K562 (cell line): ENCODE measurements at regions not wholly inside any gene's neighbourhood (a gene's known extent, or its start where the extent isn't known, plus 50 kb on each side); places are given as distances from the start of the nearest gene placed in this dataset.

Experiments
- CBX1 ChIP-seq: sonication (generic); IDR thresholded peaks from 2 replicates; pipeline ENCODE4 v1.6.1; 2016; ENCODE audit warnings: antibody characterized with exemption, low read depth, mild to moderate bottlenecking
- CLOCK ChIP-seq: fragments of 250-450 bp; sonication (Bioruptor Pico); IDR thresholded peaks from 2 replicates; pipeline ENCODE4 v1.4.0; 2020; ENCODE audit warnings: mild to moderate bottlenecking, moderate library complexity, borderline replicate concordance
- E2F1 ChIP-seq: sonication (generic); formaldehyde crosslinking; IDR thresholded peaks from 2 replicates; pipeline ENCODE4 v1.8.1; 2023; ENCODE audit warnings: mild to moderate bottlenecking, missing genetic modification reagents, moderate library complexity
- E2F6 ChIP-seq, 2 experiments: IDR thresholded peaks; 2 replicates each; pipeline ENCODE4 v1.6.1; 2011; ENCODE audit warnings: borderline replicate concordance in 1 of 2, control low read depth in 1 of 2, low read depth in 1 of 2, low read length in 1 of 2, mild to moderate bottlenecking in 1 of 2, mixed read lengths in 1 of 2, moderate library complexity in 1 of 2; ENCODE audit not compliant: insufficient read depth in 1 of 2, insufficient read length in 1 of 2, poor library complexity in 1 of 2, severe bottlenecking in 1 of 2; ENCODE audit errors: extremely low read depth in 1 of 2
- EP300 ChIP-seq: IDR thresholded peaks from 2 replicates; pipeline ENCODE4 v1.6.1; 2012; ENCODE audit warnings: low read length, improper control_type of control experiment
- HDAC2 ChIP-seq: fragments of 450-650 bp; IDR thresholded peaks from 2 replicates; pipeline ENCODE4 v1.6.1; 2016; ENCODE audit warnings: mild to moderate bottlenecking
- HDAC8 ChIP-seq: fragments of 450-650 bp; IDR thresholded peaks from 2 replicates; pipeline ENCODE4 v1.6.1; 2016; ENCODE audit warnings: mild to moderate bottlenecking, missing genetic modification characterization, moderate library complexity, missing compliant biosample characterization
- ILK ChIP-seq: fragments of 450-650 bp; IDR thresholded peaks from 2 replicates; pipeline ENCODE4 v1.6.1; 2016; ENCODE audit warnings: missing genetic modification characterization, low read depth, mild to moderate bottlenecking, missing compliant biosample characterization, moderate library complexity, borderline replicate concordance
- L3MBTL2 ChIP-seq: fragments of 450-650 bp; IDR thresholded peaks from 2 replicates; pipeline ENCODE4 v1.6.1; 2016; ENCODE audit warnings: mild to moderate bottlenecking, moderate library complexity
- NCOA4 ChIP-seq: fragments of 450-650 bp; IDR thresholded peaks from 2 replicates; pipeline ENCODE4 v1.6.1; 2018; ENCODE audit warnings: mild to moderate bottlenecking; ENCODE audit not compliant: partially characterized antibody
- NCOA6 ChIP-seq: fragments of 450-650 bp; IDR thresholded peaks from 2 replicates; pipeline ENCODE4 v1.6.1; 2017; ENCODE audit warnings: mild to moderate bottlenecking
- NKRF ChIP-seq: fragments of 450-650 bp; IDR thresholded peaks from 2 replicates; pipeline ENCODE4 v1.6.1; 2016; ENCODE audit warnings: borderline replicate concordance
- PCBP2 ChIP-seq: fragments of 200-400 bp; formaldehyde crosslinking; IDR thresholded peaks from 2 replicates; pipeline ENCODE4 v1.6.1; 2018; ENCODE audit warnings: low read length, low read depth, mild to moderate bottlenecking, moderate library complexity; ENCODE audit not compliant: poor library complexity, severe bottlenecking
- PHF20 ChIP-seq: fragments of 450-650 bp; IDR thresholded peaks from 2 replicates; pipeline ENCODE4 v1.6.1; 2018; ENCODE audit not compliant: partially characterized antibody
- RBM22 ChIP-seq: fragments of 200-400 bp; formaldehyde crosslinking; IDR thresholded peaks from 2 replicates; pipeline ENCODE4 v1.6.1; 2018; ENCODE audit warnings: low read length, low read depth; ENCODE audit not compliant: poor library complexity, severe bottlenecking
- TCFL5 ChIP-seq: fragments of 250-450 bp; sonication (Bioruptor Pico); conservative IDR thresholded peaks from 2 replicates; pipeline ENCODE4 v1.6.1; 2021; ENCODE audit warnings: mild to moderate bottlenecking, moderate library complexity, matching md5 sums
- THRB ChIP-seq: fragments of 450-650 bp; formaldehyde crosslinking; conservative IDR thresholded peaks from 2 replicates; pipeline ENCODE4 v1.4.0; 2022; ENCODE audit warnings: mild to moderate bottlenecking, missing genetic modification characterization
- ZFP30 ChIP-seq: fragments of 250-450 bp; sonication (Bioruptor Pico); IDR thresholded peaks from 2 replicates; pipeline ENCODE4 v1.8.0; 2022; ENCODE audit warnings: moderate library complexity, mild to moderate bottlenecking, inconsistent platforms, borderline replicate concordance
- ZNF589 ChIP-seq: fragments of 200-800 bp; sonication (Bioruptor generic); IDR thresholded peaks from 2 replicates; pipeline ENCODE4 v1.6.1; 2016; ENCODE audit warnings: low read depth, missing genetic modification characterization, missing compliant biosample characterization
- ZNF780A ChIP-seq: fragments of 250-450 bp; sonication (Bioruptor Pico); IDR thresholded peaks from 2 replicates; pipeline ENCODE4 v1.5.0; 2021; ENCODE audit warnings: mild to moderate bottlenecking

GRCh38 chr2:65820454-65820853 lies 388.1 kb upstream of the SPRED2 start (continued):
- TF ChIP-seq E2F6 (IDR thresholded peaks at IDR 0.05; ENCODE audit: borderline replicate concordance in 1 of 2, extremely low read depth in 1 of 2, insufficient read depth in 1 of 2, insufficient read length in 1 of 2, low read depth in 1 of 2, low read length in 1 of 2, poor library complexity in 1 of 2, severe bottlenecking in 1 of 2), result no peak
- no peak for TF ChIP-seq PHF20
- no peak for TF ChIP-seq ILK
- peak; percentile 64 for TF ChIP-seq HDAC2
- TF ChIP-seq L3MBTL2, result 0 out of 2 replicates have a peak, but pooled peaks have one; percentile 22
- TF ChIP-seq NCOA4, result no peak
- TF ChIP-seq ZFP30 (CRISPR knock-in tag), result no peak
- TF ChIP-seq HDAC8, result no peak
- TF ChIP-seq NCOA6, result peak; percentile 21; the same call in 1 of the 2 replicates
- TF ChIP-seq CLOCK, result no peak
- TF ChIP-seq NKRF, result no peak
- no peak for TF ChIP-seq RBM22
- no peak for TF ChIP-seq TCFL5 (CRISPR knock-in tag)
- no peak for TF ChIP-seq CBX1
- TF ChIP-seq ZNF780A, result no peak
- peak; percentile 82; the same call in 1 of the 2 replicates for TF ChIP-seq EP300
- no peak for TF ChIP-seq THRB (CRISPR knock-in tag)
- no peak for TF ChIP-seq ZNF589 (CRISPR knock-in tag)
- TF ChIP-seq E2F1 (CRISPR knock-in tag), result no peak
- no peak for TF ChIP-seq PCBP2
